NCI-H345 treated with DMSO at 0.1 percent for 48 hours (cell line): ENCODE measurements at regions not wholly inside any gene's neighbourhood (a gene's known extent, or its start where the extent isn't known, plus 50 kb on each side); places are given as distances from the start of the nearest gene placed in this dataset.
"Not testable (repeated sequence)": the region's sequence is repeated elsewhere in the genome, so short reads cannot be mapped to it uniquely, and the experiment has no call there.

ENCODE experiments used
- DNase-seq: peaks from one replicate; lab custom pipeline; 2025; ENCODE audit not compliant: unreplicated experiment; lab: John Stamatoyannopoulos, UW

DNA sequence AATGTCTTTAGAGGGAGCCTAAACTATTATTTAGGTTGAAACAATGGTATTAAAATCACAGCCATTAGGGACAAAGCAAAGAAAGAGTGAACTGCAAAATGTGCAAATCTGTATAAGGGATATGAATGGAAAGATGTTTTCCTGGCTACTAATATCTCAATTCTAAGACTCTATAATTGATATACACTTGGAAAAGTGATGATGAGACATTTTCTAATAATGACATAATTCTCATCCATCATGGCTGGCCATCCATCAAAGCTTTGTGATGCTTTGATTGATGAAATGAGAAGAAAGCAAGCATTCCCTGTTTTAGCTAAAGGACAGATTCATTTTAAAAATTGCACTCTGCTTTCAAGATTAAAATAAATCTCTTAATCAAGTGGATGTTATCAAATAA, 965.5 kb upstream of the IGFBP7 start:
- no peak for DNase-seq

DNA sequence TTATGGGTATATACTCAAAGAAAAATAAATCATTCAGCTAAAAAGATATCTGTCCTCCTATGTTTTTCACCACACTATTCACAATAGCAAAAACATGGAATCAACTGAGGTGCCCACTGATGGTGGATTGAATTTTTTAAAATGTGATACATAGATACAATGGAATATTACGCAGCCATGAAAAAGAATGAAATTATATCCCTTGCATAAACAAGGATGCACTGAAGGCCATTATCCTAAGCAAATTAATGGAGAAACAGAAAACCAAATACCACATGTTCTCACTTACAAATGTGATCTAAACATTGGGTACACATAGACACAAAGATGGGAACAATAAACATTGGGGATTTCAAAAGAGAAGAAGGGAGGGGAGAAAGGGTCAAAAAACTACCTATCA, 964.2 kb upstream of the IGFBP7 start:
- DNase-seq: no peak

DNA sequence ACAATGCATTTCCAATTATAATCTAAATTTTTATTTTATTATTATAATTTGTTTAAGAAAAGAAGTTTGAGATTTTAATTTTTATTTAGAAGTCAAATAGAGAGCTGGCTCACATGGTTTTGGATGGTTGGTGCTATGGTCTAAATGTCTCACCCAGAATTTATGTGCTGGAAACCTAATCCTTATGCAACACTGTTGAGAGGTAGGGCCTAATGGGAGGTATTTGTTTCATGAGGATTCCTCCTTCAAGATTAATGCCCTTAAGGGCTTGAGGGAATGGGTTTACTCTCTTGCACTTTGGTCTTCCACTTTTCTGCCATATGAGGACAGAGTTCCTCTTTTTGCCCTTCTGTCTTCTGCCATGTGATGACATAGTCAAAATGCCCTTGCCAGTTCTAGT, 960.5 kb upstream of the IGFBP7 start:
- no peak for DNase-seq

DNA sequence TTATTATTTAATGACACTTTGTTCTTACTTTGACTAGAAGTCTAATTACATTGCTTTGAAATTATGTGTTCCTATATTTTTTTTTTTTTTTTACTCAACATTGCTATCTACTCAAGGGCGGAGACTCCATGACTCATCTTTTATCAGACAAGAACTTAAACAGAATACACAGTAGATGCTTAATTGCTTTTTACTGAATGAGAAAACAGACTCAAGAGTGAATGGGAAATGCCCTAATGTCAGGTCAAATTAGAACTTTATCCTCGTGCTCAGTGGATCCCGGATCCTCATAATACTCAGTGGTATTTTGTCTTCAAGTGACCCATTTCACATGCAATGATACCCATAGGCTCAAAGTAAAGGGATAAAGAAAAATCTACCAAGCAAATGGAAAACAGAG, 954.5 kb upstream of the IGFBP7 start:
- no peak for DNase-seq

DNA sequence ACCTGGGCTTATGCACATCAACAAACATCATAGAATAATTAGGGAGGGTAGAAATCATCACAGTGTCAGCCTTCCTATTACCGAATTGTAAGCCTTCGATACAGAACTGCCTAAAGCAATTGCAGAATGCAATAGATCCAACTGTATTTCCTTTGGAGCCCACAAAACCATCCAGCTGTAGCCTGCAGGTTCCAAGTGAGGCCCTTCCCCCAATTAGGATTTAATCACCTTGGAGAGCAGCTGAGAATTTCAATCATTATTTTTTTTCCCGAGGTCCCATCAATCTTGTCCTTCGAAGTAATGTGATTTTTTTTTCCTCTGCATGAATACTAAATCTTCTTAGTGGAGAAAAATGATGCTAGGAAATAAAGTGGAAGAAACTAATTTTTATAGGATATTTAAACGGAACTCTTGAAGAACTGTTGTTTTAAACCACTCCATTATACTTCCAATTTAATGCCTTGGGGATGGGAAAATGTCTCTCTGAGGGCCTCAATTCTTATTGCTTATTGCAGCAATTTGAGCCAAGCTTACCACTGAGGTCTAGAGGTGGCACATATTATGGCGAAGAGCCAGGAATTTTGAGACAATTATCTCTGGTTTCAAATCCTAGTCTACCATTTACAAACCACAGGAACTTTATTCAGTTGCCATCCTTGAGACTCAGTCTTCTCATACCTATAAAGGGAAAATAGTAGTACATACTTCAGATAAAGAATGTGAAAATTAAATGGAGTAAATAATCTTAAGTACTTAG, 953.4 kb upstream of the IGFBP7 start:
- no peak for DNase-seq

DNA sequence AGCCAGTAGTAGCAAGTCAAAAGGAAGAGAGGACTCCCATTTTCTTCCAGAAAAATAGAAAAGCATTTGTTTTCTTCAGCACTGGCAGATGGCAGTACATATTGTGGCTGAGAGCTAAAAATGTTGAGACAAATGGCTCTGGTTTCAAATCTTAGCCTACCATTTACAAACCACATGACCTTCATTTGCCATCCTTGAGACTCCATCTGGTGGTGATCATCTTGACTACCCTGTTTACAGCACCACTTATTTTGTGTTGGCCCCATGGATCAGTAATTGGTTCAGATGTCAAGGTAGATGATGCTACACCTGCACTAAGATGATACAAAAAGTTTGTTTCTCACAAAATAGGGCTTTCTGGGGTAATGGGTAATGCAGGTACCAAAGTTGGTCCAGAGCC, 951.8 kb upstream of the IGFBP7 start:
- no peak for DNase-seq

DNA sequence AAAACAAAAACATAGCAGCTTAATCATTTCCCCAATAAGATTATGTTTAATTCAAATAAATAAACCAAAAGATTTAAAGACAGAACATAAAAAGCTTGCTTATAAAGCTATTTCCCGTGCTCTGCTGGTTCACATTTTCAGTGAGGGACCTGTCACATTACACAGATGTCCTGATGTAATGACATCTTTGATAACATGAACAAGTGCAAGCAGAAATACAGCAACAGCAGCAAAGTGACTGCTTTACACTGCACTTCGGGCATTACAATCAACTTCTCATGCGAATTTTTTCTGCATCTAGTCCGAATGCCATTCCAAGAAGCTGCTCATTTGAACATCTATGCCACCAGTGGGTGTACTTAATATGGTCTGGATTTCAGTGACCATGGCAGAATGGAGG, 940.3 kb upstream of the IGFBP7 start:
- DNase-seq: no peak

DNA sequence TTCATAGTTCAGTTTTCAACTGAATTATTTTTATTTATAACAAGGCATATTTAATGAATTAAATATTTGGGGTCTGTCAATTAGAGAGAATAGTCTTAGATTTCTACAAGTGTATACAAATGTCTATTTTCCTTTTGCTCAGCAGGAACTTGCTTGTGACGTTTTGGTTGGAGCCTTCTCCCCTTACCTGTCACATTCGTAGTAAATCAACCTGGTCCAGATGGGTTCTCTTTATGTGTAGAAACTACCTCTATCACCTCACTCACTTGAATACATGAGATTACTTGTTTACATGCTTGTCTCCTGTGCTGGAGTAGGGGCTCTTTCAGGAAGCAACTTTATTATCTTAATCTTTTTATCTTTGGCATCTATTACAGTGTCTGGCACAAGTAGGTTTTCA, 938.3 kb upstream of the IGFBP7 start:
- no peak for DNase-seq

DNA sequence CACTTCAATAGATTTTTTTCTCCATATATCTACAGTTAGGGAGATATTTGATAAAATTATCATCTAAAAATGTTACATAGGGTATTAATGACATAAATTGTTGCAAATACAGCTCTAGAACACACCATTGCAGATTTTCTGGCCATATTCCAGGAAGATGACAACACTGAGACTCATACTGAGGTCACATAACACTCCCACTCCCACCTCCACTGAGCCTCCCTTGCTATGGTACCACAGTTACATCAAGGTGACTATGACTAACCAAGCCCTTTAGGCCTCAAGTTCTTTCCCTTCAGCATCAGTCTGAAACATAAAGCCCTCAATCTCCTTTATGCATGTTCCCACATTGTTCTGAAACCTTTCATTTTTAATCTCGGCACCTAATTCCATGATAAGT, 932.0 kb upstream of the IGFBP7 start:
- no peak for DNase-seq

DNA sequence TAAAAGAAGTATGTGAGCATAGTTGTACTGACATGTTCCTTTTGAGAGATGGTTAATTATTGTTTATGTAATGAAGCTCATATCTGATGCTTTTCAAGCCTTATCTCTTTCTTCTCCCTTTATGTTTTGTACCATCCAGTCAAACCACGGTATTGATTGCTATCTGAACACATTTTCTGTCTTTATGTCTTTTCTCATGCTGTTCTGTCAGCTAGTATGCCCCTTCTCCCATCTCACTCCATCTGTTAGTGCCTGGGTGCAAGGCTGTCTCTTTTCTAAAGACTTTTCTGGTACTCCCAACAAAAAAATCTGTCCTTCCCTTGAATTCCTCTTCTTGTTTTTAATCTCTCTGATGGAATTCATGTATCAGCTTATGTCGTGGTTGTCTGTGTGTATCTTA, 883.8 kb upstream of the IGFBP7 start:
- DNase-seq: no peak

DNA sequence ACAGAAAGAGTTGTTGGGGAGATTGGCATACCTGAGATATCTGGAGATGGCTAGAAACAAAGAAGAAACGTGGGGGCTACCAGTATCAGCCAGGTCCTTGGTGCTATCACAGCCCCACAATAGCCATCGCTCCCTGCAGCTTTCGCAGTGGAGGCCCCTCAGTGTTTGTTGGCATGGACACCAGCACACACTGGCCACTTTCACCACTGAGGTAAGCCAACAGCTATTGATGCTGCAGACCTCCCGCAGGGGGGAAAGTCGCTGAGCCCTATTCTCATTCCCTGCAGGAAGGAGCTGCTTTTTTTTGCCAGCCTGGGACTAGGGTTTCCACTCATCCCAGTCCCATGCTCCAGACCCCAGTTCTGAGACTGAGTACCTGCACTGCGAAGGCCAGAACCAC, 879.2 kb upstream of the IGFBP7 start:
- DNase-seq: no peak

DNA sequence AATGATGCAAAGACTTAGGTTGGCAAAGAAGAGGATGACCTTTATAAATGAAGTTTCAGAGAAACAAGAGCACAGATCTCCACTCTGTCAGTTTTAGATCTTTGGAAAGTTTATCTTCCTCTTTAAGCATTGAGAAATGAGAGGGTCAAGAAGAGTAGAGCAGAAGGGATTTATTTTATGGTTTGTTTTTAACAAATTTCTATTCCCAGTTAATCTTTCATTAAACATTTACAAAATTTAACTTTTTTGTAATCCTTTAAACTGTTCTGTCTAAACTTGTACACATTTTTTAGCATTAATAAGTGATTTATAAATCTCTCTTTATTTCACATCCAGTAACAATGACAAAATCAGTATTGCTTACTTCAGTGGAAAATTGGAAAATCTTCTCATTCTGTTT, 875.0 kb upstream of the IGFBP7 start:
- no peak for DNase-seq

DNA sequence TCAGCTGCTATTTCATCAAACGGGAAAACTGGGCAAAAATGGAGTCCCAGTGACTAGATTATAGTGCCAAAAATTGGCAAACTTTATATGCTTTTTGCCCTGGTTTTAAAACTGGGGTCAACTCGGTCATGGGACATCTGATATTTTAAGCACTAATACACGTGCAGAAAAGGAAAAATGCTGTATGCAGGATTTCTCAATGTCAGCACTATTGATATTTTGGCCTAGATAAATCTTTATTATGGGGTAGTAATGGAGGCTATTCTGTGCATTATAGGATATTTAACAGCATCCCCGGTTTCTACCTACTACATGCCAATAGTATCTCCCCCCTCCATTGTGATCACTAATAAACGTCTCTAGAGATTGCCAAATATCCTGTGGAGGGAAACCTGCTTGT, 870.9 kb upstream of the IGFBP7 start:
- no peak for DNase-seq

DNA sequence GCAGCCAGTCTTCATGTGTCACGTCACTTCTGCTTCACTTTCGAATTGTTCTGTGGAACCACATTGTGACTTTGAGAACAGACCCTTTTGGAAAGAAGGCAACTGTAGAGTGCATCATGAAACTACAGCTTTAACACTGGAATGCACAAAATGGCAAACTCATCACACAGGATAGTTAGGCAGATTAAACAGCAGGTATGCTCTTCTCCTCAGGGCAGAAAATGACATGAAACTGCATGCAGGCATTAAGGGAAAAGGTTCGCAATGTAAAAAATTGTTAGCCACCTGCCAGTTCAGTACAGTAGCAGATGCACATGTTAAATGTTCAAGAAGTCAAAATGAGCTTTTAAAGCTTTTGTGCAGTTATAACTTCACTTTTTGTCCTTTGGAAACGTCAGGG, 864.6 kb upstream of the IGFBP7 start:
- no peak for DNase-seq

DNA sequence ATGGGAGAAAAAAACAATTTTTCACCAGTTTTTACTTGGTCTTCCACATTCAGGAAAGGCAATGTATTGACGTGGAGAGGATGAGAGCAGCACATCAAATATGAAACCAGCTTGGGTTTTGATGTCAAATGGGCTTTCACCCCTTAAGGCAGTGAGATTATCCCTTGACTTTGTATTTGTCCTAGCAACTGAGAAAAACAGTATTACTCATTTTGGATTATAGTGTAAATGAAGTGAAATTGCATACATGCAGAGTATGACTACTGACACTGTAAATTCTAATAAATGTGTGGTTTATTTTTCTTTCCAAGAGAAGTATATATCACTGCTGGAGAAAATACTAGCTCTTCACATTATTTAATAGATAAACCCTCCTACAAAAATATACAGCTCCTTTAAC, 863.6 kb upstream of the IGFBP7 start:
- DNase-seq: no peak

DNA sequence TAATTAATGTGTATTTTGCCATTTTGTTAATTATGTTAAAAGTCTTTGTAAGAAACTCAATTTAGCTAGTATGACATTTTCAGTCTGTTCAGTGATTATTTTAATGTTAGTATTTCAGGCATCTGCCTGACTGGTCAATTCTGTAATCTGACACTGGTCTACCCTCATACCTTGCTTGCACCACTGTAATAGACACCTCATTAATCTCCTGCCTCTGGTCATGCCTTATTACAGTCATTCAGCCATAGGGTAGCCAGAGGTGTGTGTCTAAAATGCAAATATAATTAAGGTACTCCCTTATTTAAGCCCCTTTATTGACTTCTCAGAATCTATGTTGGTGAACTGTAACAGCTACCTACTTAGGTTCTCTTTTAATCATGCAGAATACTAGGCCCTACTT, 861.1 kb upstream of the IGFBP7 start:
- DNase-seq: no peak

DNA sequence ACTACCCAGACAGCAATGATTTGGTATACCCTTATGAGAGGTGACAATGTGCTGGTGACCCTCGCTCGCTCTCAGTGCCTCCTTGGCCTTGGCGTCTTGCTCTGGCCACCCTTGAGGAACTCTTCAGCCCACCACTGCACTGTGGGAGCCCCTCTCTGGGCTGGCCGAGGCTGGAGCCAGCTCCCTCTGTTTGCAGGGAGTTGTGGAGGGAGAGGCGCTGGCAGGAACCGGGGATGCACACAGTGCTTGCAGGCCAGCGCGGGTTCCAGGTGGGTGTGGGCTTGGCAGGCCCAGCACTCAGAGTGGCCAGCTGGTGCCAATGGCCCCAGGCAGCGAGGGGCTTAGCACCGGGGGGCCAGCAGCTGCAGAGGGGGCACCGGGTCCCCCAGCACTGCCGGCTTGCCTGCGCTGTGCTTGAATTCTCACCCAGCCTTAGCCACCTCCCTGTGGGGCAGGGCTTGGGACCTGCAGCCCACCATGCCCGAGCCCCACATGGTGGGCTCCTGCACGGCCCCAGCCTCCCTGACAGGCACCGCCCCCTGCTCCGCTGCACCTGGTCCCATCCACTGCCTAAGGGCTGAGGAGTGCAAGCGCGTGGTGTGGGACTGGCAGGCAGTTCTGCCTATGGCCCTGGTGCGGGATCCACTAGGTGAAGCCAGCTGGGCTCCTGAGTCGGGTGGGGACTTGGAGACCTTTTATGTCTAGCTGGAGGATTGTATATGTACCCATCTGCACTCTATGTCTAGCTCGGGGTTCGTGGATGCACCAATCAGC, 857.0 kb upstream of the IGFBP7 start:
- DNase-seq: no peak

DNA sequence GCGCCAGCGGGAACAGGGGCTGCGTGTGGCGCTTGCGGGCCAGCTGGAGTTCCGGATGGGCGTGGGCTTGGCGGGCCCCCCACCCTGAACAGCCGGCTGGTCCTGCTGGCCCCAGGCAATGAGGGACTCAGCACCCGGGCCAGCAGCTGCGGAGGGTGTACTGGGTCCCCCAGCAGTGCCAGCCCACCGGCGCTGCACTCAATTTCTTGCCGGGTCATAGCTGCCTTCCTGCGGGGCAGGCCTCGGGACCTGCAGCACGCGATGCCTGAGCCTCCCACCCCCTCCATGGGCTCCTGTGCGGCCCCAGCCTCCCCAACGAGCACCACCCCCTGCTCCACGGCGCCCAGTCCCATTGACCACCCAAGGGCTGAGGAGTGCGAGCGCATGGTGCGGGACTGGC, 855.2 kb upstream of the IGFBP7 start:
- not testable (repeated sequence) for DNase-seq

DNA sequence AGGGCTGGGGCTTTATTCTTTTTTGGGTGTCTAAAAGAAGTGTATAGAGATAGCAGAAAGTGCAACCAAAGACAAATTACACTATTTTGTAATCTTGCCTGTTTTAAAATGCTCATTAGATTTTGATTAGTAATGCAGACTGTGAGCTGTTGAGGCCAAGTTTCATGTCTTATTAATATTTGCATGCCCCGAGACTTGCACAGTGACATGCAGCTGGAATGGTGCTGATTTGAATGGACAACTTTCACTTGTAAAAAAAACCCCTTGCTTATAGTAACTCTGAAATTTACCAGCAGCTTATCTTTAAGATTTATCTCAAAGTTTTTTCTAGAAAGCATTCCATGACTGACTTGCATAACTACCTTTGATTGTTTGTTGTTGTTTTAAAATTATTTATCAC, 835.1 kb upstream of the IGFBP7 start:
- DNase-seq: no peak

DNA sequence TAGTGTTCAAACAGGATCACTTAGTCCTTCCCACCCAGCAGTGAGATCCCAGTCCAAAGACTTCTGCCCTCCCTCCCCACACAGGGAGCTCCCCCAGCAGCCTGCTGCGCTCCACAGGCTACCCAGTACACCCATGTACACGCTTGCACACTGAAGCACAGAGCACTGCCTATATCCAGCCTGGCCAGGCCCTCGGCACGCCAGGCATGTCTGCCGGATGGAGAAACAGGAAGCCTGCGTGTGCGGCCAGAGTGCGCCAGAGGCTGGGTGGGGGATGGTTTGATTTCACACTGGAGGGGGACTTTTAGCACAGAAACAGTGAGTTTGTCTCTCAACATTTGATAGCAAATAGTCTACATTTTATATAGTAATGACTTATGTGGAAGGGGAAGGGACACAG, 833.5 kb upstream of the IGFBP7 start:
- DNase-seq: no peak

DNA sequence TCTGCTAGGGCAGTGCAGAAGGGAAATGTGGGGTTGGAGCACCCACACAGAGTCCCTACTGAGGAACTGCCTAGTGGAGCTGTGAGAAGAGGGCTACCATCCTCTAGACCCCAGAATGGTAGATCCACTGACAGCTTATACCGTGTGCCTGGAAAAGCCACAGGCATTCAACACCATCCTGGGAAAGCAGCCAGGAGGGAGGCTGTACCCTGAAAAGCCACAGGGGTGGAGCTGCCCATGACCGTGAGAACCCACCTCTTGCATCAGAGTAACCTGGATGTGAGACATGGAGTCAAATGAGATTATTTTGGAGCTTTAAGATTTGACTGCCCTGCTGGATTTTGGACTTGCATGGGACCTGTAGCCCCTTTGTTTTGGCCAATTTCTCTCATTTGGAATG, 827.1 kb upstream of the IGFBP7 start:
- not testable (repeated sequence) for DNase-seq

DNA sequence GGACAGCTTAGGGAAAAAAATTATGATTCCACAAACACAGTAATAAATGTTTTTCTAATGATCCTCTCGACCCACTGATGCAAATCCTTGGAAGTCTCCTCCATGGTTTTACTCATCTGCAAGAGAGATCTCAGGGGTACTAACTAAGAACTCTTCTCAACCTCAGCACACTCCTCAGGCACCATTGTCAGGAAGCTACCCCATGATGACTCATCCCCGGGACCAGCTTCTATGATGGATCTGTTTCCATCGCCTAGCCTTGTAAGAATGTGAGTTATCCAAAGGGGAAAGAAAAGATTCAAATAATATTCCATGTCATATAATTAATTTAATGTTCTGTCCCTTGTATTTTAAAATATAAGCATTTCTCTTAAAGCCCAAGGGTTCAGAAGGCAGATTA, 816.1 kb upstream of the IGFBP7 start:
- no peak for DNase-seq

DNA sequence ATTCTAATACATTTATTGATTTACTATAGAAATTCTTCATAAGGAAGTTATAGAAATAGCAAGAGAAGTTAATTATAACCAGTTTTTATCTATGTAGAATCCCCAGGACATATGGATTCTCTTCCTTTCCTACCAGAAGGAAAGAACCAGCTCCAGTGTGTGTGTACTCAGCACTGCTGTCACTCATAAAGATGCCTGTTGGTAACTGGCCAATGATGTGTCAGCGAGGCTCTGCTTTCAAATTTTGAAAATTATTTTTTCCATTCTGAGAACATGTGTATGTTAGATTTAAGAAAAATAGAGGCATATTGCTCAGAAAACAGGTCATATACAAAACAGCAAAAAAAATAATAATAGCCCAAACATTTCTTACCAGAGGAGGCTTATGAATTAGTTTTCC, 814.8 kb upstream of the IGFBP7 start:
- DNase-seq: no peak
